ENCODE measurements at regions not wholly inside any gene's neighbourhood (a gene's known extent, or its start where the extent isn't known, plus 50 kb on each side); places are given as distances from the start of the nearest gene placed in this dataset.

DNA sequence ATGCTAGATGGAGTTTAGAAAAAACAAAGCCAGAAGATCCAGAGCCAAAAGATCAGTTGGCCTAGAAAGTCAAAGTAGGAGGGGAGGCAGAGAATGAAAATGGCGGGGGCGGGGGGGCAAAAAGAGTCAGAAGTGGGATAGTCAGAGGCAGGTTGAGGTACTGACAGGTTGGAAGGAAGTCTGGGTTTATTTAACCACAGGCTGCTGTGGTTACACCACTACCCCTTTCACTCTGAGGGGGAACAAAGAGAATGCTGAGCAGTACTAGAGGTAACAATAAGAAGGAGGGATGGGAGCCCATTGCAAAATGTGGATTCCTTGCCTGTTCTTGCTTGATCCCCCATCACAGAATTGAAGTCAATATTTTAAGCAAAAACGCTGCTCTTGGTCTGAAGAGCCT is 111.8 kb downstream of the CAVIN4 start:
- DNase-seq: no peak
- Histone ChIP-seq H3K27ac (ENCODE audit: low read length) (no peak overlapping the region), H3K4me1 (ENCODE audit: low read length) (no peaks in the 10 kb centered on the region), H3K9me3 (ENCODE audit: low read length) (no peaks in the 10 kb centered on the region), H3K79me2 (ENCODE audit: low read length) (no peaks in the 10 kb centered on the region), H2AFZ (ENCODE audit: low read length) (no peak overlapping the region), H3K9me2 (replicated peaks; ENCODE audit: insufficient read depth, low read length) (no peaks in the 10 kb centered on the region), H4K20me1 (ENCODE audit: insufficient read depth, low read depth, low read length) (no peaks in the 10 kb centered on the region), H3K4me3 (ENCODE audit: low read length) (no peak overlapping the region), H3K4me2 (ENCODE audit: low read depth, low read length, poor library complexity, severe bottlenecking) (no peak overlapping the region), H3K36me3 (ENCODE audit: insufficient read depth, low read length) (no peaks in the 10 kb centered on the region), H3K9ac (ENCODE audit: low read length) (no peak overlapping the region), H3K27me3 (ENCODE audit: low read length) (no peaks in the 10 kb centered on the region)

DNA sequence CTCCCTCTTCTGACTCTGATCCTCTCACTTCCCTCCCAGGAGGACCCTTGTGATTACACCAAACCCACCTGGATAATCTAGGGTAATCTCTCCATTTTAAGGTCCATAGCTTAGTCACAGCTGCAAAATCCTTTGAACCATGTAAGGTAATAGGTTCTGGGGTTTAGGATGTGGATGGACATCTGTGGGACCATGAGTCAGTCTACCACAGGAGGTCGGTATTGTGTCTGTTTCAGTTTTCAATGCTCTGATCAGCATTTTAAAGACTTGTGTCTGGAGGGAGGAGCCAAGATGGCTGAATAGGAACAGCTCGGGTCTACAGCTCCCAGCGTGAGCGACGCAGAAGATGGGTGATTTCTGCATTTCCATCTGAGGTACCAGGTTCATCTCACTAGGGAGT is 112.6 kb downstream of the CAVIN4 start:
- Histone ChIP-seq H3K27ac (ENCODE audit: low read length) (no peak overlapping the region), H3K9ac (ENCODE audit: low read length) (no peak overlapping the region), H3K79me2 (ENCODE audit: low read length) (no peaks in the 10 kb centered on the region), H3K9me3 (ENCODE audit: low read length) (no peaks in the 10 kb centered on the region), H3K4me2 (ENCODE audit: low read depth, low read length, poor library complexity, severe bottlenecking) (no peak overlapping the region), H3K4me1 (ENCODE audit: low read length) (no peaks in the 10 kb centered on the region), H3K9me2 (replicated peaks; ENCODE audit: insufficient read depth, low read length) (no peaks in the 10 kb centered on the region), H3K4me3 (ENCODE audit: low read length) (no peak overlapping the region), H3K36me3 (ENCODE audit: insufficient read depth, low read length) (no peaks in the 10 kb centered on the region), H2AFZ (ENCODE audit: low read length) (no peak overlapping the region), H3K27me3 (ENCODE audit: low read length) (no peaks in the 10 kb centered on the region), H4K20me1 (ENCODE audit: insufficient read depth, low read depth, low read length) (no peaks in the 10 kb centered on the region)
- DNase-seq: no peak

DNA sequence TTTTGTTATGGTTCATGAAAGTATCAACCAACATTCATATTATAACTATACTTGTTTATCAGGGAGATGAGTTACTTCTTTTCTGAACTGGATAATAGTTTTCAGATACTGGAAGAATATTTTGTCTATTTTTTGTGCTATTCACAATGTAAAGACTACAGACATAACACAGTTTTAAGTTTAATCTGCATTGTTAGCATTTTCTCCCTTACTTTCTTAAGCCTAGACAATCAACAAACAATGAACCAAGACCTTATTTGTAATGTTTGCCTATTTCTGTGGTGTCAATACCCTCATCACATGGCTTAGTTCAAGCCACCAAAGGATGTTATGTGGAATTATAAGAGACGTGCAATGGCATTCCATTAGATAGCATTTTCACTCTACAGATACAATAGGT is 119.5 kb downstream of the CAVIN4 start:
- no peaks in the 10 kb centered on the region for H3K36me3 ChIP-seq (ENCODE audit: insufficient read depth, low read length)
- DNase-seq: no peak
- no peak overlapping the region for H3K4me2 ChIP-seq (ENCODE audit: low read depth, low read length, poor library complexity, severe bottlenecking)
- H3K27me3 ChIP-seq (ENCODE audit: low read length): no peaks in the 10 kb centered on the region
- no peak overlapping the region for H3K27ac ChIP-seq (ENCODE audit: low read length)
- no peak overlapping the region for H2AFZ ChIP-seq (ENCODE audit: low read length)
- H3K9me3 ChIP-seq (ENCODE audit: low read length): no peaks in the 10 kb centered on the region
- no peaks in the 10 kb centered on the region for H3K9me2 ChIP-seq (replicated peaks; ENCODE audit: insufficient read depth, low read length)
- no peak overlapping the region for H3K9ac ChIP-seq (ENCODE audit: low read length)
- no peak overlapping the region for H3K4me3 ChIP-seq (ENCODE audit: low read length)
- no peaks in the 10 kb centered on the region for H3K79me2 ChIP-seq (ENCODE audit: low read length)
- H4K20me1 ChIP-seq (ENCODE audit: insufficient read depth, low read depth, low read length): no peaks in the 10 kb centered on the region
- H3K4me1 ChIP-seq (ENCODE audit: low read length): no peaks in the 10 kb centered on the region

DNA sequence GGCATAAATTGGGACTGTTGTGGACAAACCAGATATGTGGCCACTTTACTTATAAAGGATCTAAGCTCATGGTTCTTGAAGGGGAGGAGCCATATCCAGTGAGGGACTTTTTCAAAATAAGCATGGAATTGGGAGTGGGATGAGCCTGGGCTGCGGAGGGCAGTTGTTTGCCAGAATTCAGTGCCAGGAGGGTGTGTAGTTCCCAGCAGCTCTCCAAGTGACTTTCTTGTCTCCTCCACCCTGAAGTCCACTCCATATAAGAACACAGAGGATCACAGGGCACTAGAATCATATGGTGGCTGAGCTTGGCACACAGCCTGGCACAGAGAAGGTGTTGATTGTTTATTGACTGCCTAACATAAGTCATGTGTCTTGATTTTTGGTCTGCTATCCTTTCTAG is 121.1 kb downstream of the CAVIN4 start:
- Histone ChIP-seq H3K4me2 (ENCODE audit: low read depth, low read length, poor library complexity, severe bottlenecking) (no peak overlapping the region), H3K4me1 (ENCODE audit: low read length) (no peaks in the 10 kb centered on the region), H3K4me3 (ENCODE audit: low read length) (no peak overlapping the region), H3K9ac (ENCODE audit: low read length) (no peak overlapping the region), H3K36me3 (ENCODE audit: insufficient read depth, low read length) (no peaks in the 10 kb centered on the region), H4K20me1 (ENCODE audit: insufficient read depth, low read depth, low read length) (no peaks in the 10 kb centered on the region), H3K27ac (ENCODE audit: low read length) (no peak overlapping the region), H3K79me2 (ENCODE audit: low read length) (no peaks in the 10 kb centered on the region), H3K9me3 (ENCODE audit: low read length) (no peaks in the 10 kb centered on the region), H3K9me2 (replicated peaks; ENCODE audit: insufficient read depth, low read length) (no peaks in the 10 kb centered on the region), H2AFZ (ENCODE audit: low read length) (no peak overlapping the region), H3K27me3 (ENCODE audit: low read length) (no peaks in the 10 kb centered on the region)
- DNase-seq: no peak

DNA sequence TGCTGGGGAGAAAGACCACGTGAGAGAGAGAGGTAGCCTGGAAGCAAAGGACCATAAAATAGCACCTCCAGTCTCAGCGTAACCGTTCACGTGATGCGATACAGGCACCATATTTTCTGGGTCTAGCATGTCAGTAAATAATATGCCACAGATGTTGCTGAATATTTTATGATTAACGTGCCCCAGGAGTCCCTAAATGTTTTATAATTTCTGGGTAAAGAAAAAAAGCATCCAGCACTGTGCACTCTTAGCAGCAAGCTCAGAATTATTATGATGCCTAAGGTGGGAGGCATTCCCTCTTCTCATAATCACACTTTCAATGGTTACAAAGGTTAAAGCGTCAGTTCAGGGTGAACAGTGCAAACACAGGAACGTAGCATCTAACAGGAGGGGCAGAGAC is 121.8 kb downstream of the CAVIN4 start:
- no peak for DNase-seq
- no peak overlapping the region for H3K9ac ChIP-seq (ENCODE audit: low read length)
- no peaks in the 10 kb centered on the region for H3K9me3 ChIP-seq (ENCODE audit: low read length)
- no peak overlapping the region for H3K27ac ChIP-seq (ENCODE audit: low read length)
- H3K4me2 ChIP-seq (ENCODE audit: low read depth, low read length, poor library complexity, severe bottlenecking): no peak overlapping the region
- H3K9me2 ChIP-seq (replicated peaks; ENCODE audit: insufficient read depth, low read length): no peaks in the 10 kb centered on the region
- H3K4me3 ChIP-seq (ENCODE audit: low read length): no peak overlapping the region
- no peaks in the 10 kb centered on the region for H4K20me1 ChIP-seq (ENCODE audit: insufficient read depth, low read depth, low read length)
- H3K4me1 ChIP-seq (ENCODE audit: low read length): no peaks in the 10 kb centered on the region
- H2AFZ ChIP-seq (ENCODE audit: low read length): no peak overlapping the region
- H3K36me3 ChIP-seq (ENCODE audit: insufficient read depth, low read length): no peaks in the 10 kb centered on the region
- H3K79me2 ChIP-seq (ENCODE audit: low read length): no peaks in the 10 kb centered on the region
- no peaks in the 10 kb centered on the region for H3K27me3 ChIP-seq (ENCODE audit: low read length)

DNA sequence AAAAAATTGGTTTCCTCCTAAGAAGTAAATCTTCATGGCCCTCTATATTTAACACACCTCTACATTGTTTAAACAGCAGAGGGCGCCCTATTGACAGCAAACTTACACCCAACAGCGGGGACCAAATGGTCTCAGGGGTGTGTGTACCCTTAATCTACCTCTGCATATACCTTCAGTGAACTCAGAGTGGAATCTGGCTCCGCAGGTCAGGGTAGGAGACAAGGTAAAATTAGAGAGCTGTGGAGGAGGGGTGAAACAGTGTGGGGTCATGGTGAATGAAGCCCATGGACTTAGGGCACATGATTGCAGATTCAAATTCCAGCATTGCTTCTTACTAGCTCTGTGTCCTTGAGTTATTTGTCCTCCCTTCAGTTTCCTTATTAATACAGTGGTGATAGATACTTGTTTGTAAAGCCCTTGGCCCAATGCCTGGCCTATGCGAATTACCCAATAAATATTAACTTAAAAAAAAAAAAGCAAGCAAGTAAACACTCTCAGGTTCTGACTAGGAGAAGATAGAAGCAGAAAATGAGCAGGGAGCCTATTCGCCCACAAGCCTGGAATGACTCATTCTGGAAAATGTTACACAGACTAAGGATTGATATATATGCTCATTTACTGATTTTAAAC is 122.9 kb downstream of the CAVIN4 start:
- no peaks in the 10 kb centered on the region for H3K27me3 ChIP-seq (ENCODE audit: low read length)
- H2AFZ ChIP-seq (ENCODE audit: low read length): no peak overlapping the region
- no peaks in the 10 kb centered on the region for H3K9me2 ChIP-seq (replicated peaks; ENCODE audit: insufficient read depth, low read length)
- H3K79me2 ChIP-seq (ENCODE audit: low read length): no peaks in the 10 kb centered on the region
- no peaks in the 10 kb centered on the region for H3K4me1 ChIP-seq (ENCODE audit: low read length)
- no peaks in the 10 kb centered on the region for H4K20me1 ChIP-seq (ENCODE audit: insufficient read depth, low read depth, low read length)
- no peak overlapping the region for H3K4me2 ChIP-seq (ENCODE audit: low read depth, low read length, poor library complexity, severe bottlenecking)
- no peak overlapping the region for H3K27ac ChIP-seq (ENCODE audit: low read length)
- H3K36me3 ChIP-seq (ENCODE audit: insufficient read depth, low read length): no peaks in the 10 kb centered on the region
- no peak overlapping the region for H3K9ac ChIP-seq (ENCODE audit: low read length)
- DNase-seq: peak; percentile 75
- no peaks in the 10 kb centered on the region for H3K9me3 ChIP-seq (ENCODE audit: low read length)
- H3K4me3 ChIP-seq (ENCODE audit: low read length): no peak overlapping the region

DNA sequence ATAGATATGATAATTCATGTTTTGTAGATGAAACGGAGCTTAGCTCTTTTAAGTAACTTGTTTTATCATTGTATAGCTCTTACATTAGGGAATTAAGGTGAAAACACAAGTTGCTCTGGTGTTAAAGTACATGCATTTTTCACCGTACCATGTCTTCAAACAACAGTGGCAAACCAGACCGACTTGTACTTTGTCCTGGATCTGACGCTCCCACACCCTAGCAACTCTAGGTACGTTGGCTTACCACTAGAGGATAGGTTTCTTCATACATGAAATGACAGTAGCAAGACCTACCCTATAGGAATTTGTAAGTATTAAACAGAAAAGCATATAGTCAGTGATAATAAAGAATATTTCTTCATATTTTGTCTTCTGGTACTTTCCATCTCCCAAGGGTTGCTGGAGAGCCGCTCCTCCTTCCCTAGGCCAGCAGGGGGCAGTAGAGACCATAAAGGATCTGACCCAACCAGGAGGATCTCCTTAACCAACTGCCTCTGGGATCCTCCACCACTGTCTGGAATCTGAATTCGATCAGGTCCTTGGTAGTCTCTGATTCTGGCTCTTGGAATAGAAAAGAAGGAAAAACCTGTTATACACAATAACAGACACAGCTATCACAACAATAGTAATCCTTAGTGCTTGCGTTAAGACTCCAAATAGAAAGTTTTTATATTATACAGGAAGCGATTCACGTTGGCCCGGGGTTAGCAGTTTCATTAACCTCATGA is 136.7 kb downstream of the CAVIN4 start:
- H3K36me3 ChIP-seq (ENCODE audit: insufficient read depth, low read length): no peaks in the 10 kb centered on the region
- H3K79me2 ChIP-seq (ENCODE audit: low read length): no peaks in the 10 kb centered on the region
- DNase-seq: peak; percentile 83
- H3K4me3 ChIP-seq (ENCODE audit: low read length): no peak overlapping the region
- no peak overlapping the region for H3K27ac ChIP-seq (ENCODE audit: low read length)
- H3K9me2 ChIP-seq (replicated peaks; ENCODE audit: insufficient read depth, low read length): no peaks in the 10 kb centered on the region
- H2AFZ ChIP-seq (ENCODE audit: low read length): no peak overlapping the region
- H4K20me1 ChIP-seq (ENCODE audit: insufficient read depth, low read depth, low read length): no peaks in the 10 kb centered on the region
- no peaks in the 10 kb centered on the region for H3K9me3 ChIP-seq (ENCODE audit: low read length)
- H3K4me2 ChIP-seq (ENCODE audit: low read depth, low read length, poor library complexity, severe bottlenecking): no peak overlapping the region
- no peaks in the 10 kb centered on the region for H3K27me3 ChIP-seq (ENCODE audit: low read length)
- no peaks in the 10 kb centered on the region for H3K4me1 ChIP-seq (ENCODE audit: low read length)
- no peak overlapping the region for H3K9ac ChIP-seq (ENCODE audit: low read length)

DNA sequence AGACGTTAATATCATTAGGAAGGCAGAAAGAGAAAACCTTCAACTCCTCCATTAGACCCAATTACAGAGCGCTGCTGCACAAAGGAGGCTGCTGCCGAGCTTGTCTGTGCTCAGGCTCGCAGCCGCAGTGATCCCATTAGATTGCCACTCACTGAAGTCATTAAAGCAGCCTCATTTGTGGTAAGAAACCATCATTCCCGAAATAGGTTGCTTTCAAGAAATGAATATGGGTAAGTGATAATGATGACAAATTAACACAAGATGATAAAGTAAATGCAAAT is 137.2 kb downstream of the CAVIN4 start:
- H3K4me1 ChIP-seq (ENCODE audit: low read length): no peaks in the 10 kb centered on the region
- no peaks in the 10 kb centered on the region for H4K20me1 ChIP-seq (ENCODE audit: insufficient read depth, low read depth, low read length)
- H3K27ac ChIP-seq (ENCODE audit: low read length): no peak overlapping the region

More for the DNA sequence above, 137.2 kb downstream of the CAVIN4 start:
- Histone ChIP-seq H2AFZ (ENCODE audit: low read length) (no peak overlapping the region), H3K4me2 (ENCODE audit: low read depth, low read length, poor library complexity, severe bottlenecking) (no peak overlapping the region), H3K4me3 (ENCODE audit: low read length) (no peak overlapping the region), H3K79me2 (ENCODE audit: low read length) (no peaks in the 10 kb centered on the region), H3K9me3 (ENCODE audit: low read length) (no peaks in the 10 kb centered on the region), H3K27me3 (ENCODE audit: low read length) (no peaks in the 10 kb centered on the region), H3K36me3 (ENCODE audit: insufficient read depth, low read length) (no peaks in the 10 kb centered on the region), H3K9ac (ENCODE audit: low read length) (no peak overlapping the region), H3K9me2 (replicated peaks; ENCODE audit: insufficient read depth, low read length) (no peaks in the 10 kb centered on the region)
- DNase-seq: no peak
